CD4-positive, CD25-positive, alpha-beta regulatory T cell (primary cell): ENCODE measurements at regions not wholly inside any gene's neighbourhood (a gene's known extent, or its start where the extent isn't known, plus 50 kb on each side); places are given as distances from the start of the nearest gene placed in this dataset.

Source experiments
- ATAC-seq, 2 donors: fragments of 150-1000 bp; cut with Tn5 transposase; one replicate each; pipeline ENCODE4 v1.10.0; 2021; ENCODE audit warnings: low read depth in 2 of 2, moderate number of reproducible peaks in 2 of 2, moderate library complexity in 1 of 2
- DNase-seq, 3 donors: peaks; one replicate each; pipeline versions ENCODE4 v3.0.0 to v3.0.0-alpha.2; 2012 to 2022; ENCODE audit warnings: mixed read lengths in 1 of 3
- H3K27ac ChIP-seq: one replicate; pipeline ENCODE4 v1.7.0; 2013; ENCODE audit warnings: mild to moderate bottlenecking, low read length; ENCODE audit not compliant: insufficient read depth, poor library complexity, severe bottlenecking
- H3K27me3 ChIP-seq: one replicate; pipeline ENCODE4 v1.7.0; 2013; ENCODE audit warnings: low read length; ENCODE audit not compliant: control insufficient read depth, insufficient read depth
- H3K36me3 ChIP-seq: one replicate; pipeline ENCODE4 v1.7.0; 2013; ENCODE audit warnings: mild to moderate bottlenecking, low read length, moderate library complexity; ENCODE audit not compliant: control insufficient read depth, insufficient read depth
- H3K4me1 ChIP-seq: 2 replicates; pipeline ENCODE4 v1.7.0; 2013; ENCODE audit warnings: mild to moderate bottlenecking, low read length; ENCODE audit not compliant: insufficient read depth, control insufficient read depth, poor library complexity, severe bottlenecking
- H3K4me3 ChIP-seq: one replicate; pipeline ENCODE4 v1.7.0; 2013; ENCODE audit warnings: low read depth, mild to moderate bottlenecking, low read length, moderate library complexity
- H3K9me3 ChIP-seq, 2 experiments: 1 replicate in 1 of 2; 2 replicates in 1 of 2; pipeline ENCODE4 v1.7.0; 2013; ENCODE audit warnings: low read length in 2 of 2, mild to moderate bottlenecking in 1 of 2, moderate library complexity in 1 of 2; ENCODE audit not compliant: control insufficient read depth in 2 of 2
- H3K27ac Mint-ChIP-seq, 3 donors: one replicate each; pipeline ENCODE4 v1.8.0; 2020 to 2022; ENCODE audit warnings: mild to moderate bottlenecking in 3 of 3, mixed read lengths in 3 of 3, moderate library complexity in 2 of 3
- H3K27me3 Mint-ChIP-seq: one replicate; pipeline ENCODE4 v1.8.0; 2022; ENCODE audit warnings: mild to moderate bottlenecking, mixed read lengths
- H3K36me3 Mint-ChIP-seq: one replicate; pipeline ENCODE4 v1.8.0; 2020; ENCODE audit warnings: mixed read lengths
- H3K4me1 Mint-ChIP-seq, 4 donors: one replicate each; pipeline ENCODE4 v1.8.0; 2020 to 2022; ENCODE audit warnings: mixed read lengths in 4 of 4, mild to moderate bottlenecking in 1 of 4
- H3K4me3 Mint-ChIP-seq, 4 donors: one replicate each; pipeline ENCODE4 v1.8.0; 2020 to 2022; ENCODE audit warnings: mild to moderate bottlenecking in 4 of 4, mixed read lengths in 4 of 4, moderate library complexity in 3 of 4
- H3K9me3 Mint-ChIP-seq, 7 donors: one replicate each; pipeline ENCODE4 v1.8.0; 2020 to 2022; ENCODE audit warnings: mixed read lengths in 7 of 7, mild to moderate bottlenecking in 3 of 7, moderate library complexity in 2 of 7

DNA sequence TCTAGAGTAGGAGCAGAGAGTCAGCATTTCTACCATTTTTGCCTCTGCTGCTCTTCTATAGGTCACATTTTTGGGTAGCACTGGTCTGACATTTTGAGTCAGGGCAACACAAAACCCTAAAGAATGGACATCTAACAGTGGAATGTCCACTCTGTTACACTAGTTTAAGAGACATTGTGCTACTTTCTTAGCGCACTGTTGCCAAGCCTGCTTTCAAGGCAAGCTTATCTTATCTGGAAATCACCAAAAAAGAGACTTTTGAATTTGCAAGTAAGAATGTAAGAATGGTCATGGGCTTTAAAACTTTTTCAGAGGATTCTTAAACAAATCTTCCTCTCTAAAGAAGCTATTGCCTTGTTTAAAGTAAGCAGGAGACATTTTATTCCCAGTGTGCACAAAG lies 73.0 kb upstream of the STARD4 start:
- Mint-ChIP-seq H3K4me1 (no peaks in the 10 kb centered on the region), H3K27ac (no peak overlapping the region), H3K36me3 (no peaks in the 10 kb centered on the region), H3K27me3 (peaks cover 13% of the 10 kb centered on the region), H3K4me3 (no peak overlapping the region), H3K9me3 (peaks cover 0 to 2% (median 0%) of the 10 kb centered on the region in 7 donors)
- H3K9me3 ChIP-seq, result no peaks in the 10 kb centered on the region
- no peak for ATAC-seq
- H3K4me3 ChIP-seq, result no peak overlapping the region
- no peak for DNase-seq
- H3K27ac ChIP-seq, result no peak overlapping the region
- no peaks in the 10 kb centered on the region for H3K4me1 ChIP-seq
- H3K36me3 ChIP-seq, result no peaks in the 10 kb centered on the region
- H3K27me3 ChIP-seq, result peaks cover 3% of the 10 kb centered on the region

DNA sequence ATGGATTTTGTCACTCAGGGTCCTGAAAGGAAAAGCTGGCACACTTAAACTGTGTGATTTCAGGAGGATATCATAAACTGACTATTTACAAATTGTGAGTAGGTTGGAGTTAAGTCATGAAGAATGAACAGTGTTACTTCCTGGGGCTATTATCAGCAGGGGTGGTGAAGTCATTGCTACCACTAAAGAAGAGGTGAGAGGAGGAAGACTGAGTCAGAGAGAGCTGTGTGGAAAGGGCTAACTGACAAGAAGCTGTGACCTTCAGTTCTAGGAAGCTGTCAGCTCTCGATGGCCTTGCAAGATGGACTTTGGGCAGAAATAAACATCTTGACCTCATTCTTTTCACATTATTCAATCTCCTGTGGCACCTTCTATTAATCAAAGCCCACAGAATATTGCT lies 72.3 kb upstream of the STARD4 start:
- Mint-ChIP-seq H3K27me3 (peaks cover 13% of the 10 kb centered on the region), H3K9me3 (peaks cover 0 to 4% (median 2%) of the 10 kb centered on the region in 7 donors), H3K4me1 (no peaks in the 10 kb centered on the region), H3K4me3 (no peak overlapping the region), H3K27ac (no peak overlapping the region), H3K36me3 (no peaks in the 10 kb centered on the region)
- Histone ChIP-seq H3K36me3 (no peaks in the 10 kb centered on the region), H3K27me3 (peaks cover 3% of the 10 kb centered on the region), H3K9me3 (no peaks in the 10 kb centered on the region), H3K4me3 (no peak overlapping the region), H3K4me1 (no peaks in the 10 kb centered on the region), H3K27ac (no peak overlapping the region)
- DNase-seq, result no peak
- no peak for ATAC-seq

DNA sequence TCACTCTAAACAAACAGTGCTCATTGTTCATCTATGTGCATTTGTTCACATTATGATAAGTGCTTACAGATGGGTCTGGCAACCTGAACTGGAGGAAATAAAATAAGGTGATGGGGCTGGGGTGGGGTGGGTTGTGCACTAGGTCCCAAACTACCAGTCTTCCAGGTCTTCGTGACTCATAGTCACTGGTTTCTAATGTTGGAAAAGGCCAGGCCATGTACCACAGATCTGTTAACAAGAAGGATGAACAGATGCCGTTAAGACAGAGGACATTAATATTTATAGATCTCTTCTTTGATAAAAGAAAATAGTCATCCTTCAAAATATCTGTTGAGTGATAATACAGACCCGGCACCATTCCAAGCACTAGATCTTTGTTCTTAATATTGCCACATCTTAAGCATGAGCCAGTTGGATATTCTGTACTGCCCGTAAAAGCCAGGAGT lies 71.4 kb upstream of the STARD4 start:
- Histone ChIP-seq H3K4me3 (no peak overlapping the region), H3K4me1 (no peaks in the 10 kb centered on the region), H3K27me3 (peaks cover 3% of the 10 kb centered on the region), H3K27ac (no peak overlapping the region), H3K9me3 (no peaks in the 10 kb centered on the region), H3K36me3 (no peaks in the 10 kb centered on the region)
- Mint-ChIP-seq H3K36me3 (no peaks in the 10 kb centered on the region), H3K4me3 (no peak overlapping the region), H3K9me3 (peaks cover 0 to 4% (median 2%) of the 10 kb centered on the region in 7 donors), H3K4me1 (no peaks in the 10 kb centered on the region), H3K27ac (no peak overlapping the region), H3K27me3 (peaks cover 13% of the 10 kb centered on the region)
- ATAC-seq (no peak), DNase-seq (no peak)

DNA sequence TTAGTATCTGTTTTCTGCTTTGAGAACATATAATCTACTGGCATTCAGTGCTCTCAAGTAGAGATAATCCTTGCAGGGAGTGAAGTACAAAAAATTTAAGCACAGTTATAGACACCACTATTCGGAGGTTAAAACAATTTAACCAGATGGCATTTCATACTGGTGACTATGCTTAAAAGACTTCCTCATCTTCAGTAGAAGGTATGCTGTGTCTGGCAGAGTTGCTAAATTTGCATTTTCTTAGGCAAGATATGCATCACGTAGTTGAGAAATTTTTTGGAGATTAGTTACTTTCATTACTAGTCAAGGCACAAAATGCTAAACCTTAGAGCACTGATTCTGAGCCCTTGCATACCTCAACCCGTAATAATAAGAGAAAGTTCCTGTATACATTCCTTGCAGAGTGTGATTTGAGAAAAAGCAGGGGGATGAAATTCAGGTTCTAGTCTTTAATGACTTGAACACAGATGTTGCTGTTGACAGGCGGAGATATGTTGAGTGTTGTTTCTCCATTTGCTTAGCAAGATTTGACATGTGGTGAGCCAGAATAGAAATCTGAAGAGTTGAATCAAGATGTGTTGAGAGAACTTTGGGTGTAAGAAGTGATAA lies 70.8 kb upstream of the STARD4 start:
- no peaks in the 10 kb centered on the region for H3K9me3 ChIP-seq
- no peak overlapping the region for H3K4me3 ChIP-seq
- H3K4me3 Mint-ChIP-seq, result no peak overlapping the region
- no peak overlapping the region for H3K27ac ChIP-seq
- DNase-seq (no peak), ATAC-seq (no peak)
- no peaks in the 10 kb centered on the region for H3K36me3 Mint-ChIP-seq
- peaks cover 13% of the 10 kb centered on the region for H3K27me3 Mint-ChIP-seq
- H3K4me1 Mint-ChIP-seq, result no peaks in the 10 kb centered on the region
- peaks cover 0 to 8% (median 3%) of the 10 kb centered on the region in 7 donors for H3K9me3 Mint-ChIP-seq
- H3K27ac Mint-ChIP-seq, result no peak overlapping the region
- peaks cover 3% of the 10 kb centered on the region for H3K27me3 ChIP-seq
- H3K4me1 ChIP-seq, result no peaks in the 10 kb centered on the region
- H3K36me3 ChIP-seq, result no peaks in the 10 kb centered on the region

DNA sequence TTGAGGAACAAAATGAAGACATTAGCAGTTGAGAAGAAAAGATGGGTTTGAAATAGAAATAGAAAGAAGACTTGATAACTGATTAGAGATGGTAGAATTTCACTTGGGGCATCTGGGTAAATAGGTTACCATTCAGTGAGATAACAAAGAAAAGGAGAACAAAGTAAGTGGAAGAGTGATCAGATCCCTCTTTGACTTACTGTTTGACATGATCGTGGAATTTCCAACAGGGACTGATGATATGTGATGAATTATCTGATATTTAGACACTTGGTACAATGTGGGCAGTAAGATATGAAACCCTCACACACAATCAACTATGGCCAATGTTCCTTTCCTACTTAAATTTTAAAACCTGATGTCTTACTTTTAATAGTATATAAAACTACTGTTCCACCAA lies 70.1 kb upstream of the STARD4 start:
- Histone ChIP-seq H3K36me3 (no peaks in the 10 kb centered on the region), H3K4me3 (no peak overlapping the region), H3K27me3 (peaks cover 3% of the 10 kb centered on the region), H3K27ac (no peak overlapping the region), H3K9me3 (no peaks in the 10 kb centered on the region), H3K4me1 (no peaks in the 10 kb centered on the region)
- Mint-ChIP-seq H3K36me3 (no peaks in the 10 kb centered on the region), H3K27me3 (peaks cover 13% of the 10 kb centered on the region), H3K4me3 (no peak overlapping the region), H3K4me1 (no peaks in the 10 kb centered on the region), H3K9me3 (peaks cover 0 to 8% (median 3%) of the 10 kb centered on the region in 7 donors), H3K27ac (no peak overlapping the region)
- DNase-seq (no peak), ATAC-seq (no peak)

DNA sequence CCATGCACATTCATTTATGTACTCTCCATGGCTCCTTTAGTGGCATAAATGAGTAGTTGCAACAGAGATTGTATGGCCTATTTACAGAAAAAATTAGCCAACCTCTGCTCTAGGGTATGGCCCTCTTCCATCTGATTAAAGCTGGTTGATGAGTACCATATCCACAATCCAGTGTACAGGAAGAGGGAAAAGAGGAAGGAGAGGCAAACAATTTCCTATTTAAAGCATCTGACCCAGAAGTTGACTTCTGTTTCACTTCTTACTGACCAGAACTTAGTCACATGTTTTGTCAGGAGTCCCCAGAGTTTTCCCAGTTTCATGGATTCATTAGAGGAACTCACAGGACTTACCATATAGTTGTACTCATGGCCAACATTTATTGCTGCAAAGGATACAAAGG lies 68.6 kb upstream of the STARD4 start:
- Mint-ChIP-seq H3K9me3 (peaks cover 0 to 8% (median 2%) of the 10 kb centered on the region in 7 donors), H3K4me1 (no peaks in the 10 kb centered on the region), H3K27ac (no peak overlapping the region), H3K27me3 (peaks cover 10% of the 10 kb centered on the region), H3K4me3 (no peak overlapping the region), H3K36me3 (no peaks in the 10 kb centered on the region)
- Histone ChIP-seq H3K4me3 (no peak overlapping the region), H3K36me3 (no peaks in the 10 kb centered on the region), H3K27ac (no peak overlapping the region), H3K9me3 (no peaks in the 10 kb centered on the region), H3K27me3 (peaks cover 3% of the 10 kb centered on the region), H3K4me1 (no peaks in the 10 kb centered on the region)
- DNase-seq (no peak), ATAC-seq (no peak)

DNA sequence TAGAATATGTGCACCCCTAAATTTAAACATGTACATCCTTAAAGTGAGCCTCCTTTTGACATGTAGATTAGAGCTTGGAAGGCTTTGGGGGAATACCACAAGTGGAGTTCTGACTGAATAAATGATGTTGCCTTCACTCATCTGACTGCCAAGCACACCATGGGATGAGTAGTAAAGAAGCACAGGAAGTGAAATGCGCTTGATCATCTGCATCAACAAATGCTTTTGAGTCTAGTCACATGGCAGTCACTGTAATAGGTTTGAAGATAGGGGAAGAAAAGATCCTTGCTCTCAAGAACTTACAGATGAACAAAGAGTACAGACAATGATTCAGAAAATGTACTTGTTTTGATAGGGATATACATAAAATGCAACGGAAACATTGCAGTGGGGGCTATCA lies 62.0 kb upstream of the STARD4 start:
- H3K27ac ChIP-seq, result no peak overlapping the region
- H3K4me1 Mint-ChIP-seq, result no peaks in the 10 kb centered on the region
- no peak overlapping the region for H3K27ac Mint-ChIP-seq
- peaks cover 0 to 6% (median 2%) of the 10 kb centered on the region in 7 donors for H3K9me3 Mint-ChIP-seq
- H3K4me1 ChIP-seq, result no peaks in the 10 kb centered on the region
- no peak overlapping the region for H3K4me3 ChIP-seq
- no peak overlapping the region for H3K4me3 Mint-ChIP-seq
- no peaks in the 10 kb centered on the region for H3K36me3 Mint-ChIP-seq
- ATAC-seq (no peak), DNase-seq (no peak)
- H3K9me3 ChIP-seq, result no peaks in the 10 kb centered on the region
- H3K27me3 ChIP-seq, result peaks cover 3% of the 10 kb centered on the region
- peaks cover 10% of the 10 kb centered on the region for H3K27me3 Mint-ChIP-seq
- no peaks in the 10 kb centered on the region for H3K36me3 ChIP-seq

DNA sequence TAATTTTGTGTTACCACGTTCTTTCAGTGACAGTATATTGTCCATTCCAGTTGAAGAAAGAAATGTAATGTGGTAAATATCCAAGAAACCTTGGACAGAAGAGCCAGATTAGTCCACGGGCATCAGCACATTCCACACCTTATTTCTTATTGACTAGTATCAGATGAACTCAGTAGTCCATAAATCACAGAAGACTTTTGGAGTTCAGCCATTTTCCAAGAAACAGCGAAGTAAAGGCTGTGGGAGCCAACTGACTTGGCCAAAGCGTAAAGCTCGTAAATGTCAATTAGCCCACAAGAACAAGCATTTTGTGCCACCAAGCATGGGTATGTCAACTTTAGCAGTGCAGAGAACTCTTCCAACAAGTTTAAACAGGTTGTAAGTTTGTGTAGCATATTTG lies 60.2 kb upstream of the STARD4 start:
- Mint-ChIP-seq H3K9me3 (peaks cover 0 to 5% (median 0%) of the 10 kb centered on the region in 7 donors), H3K4me3 (no peak overlapping the region), H3K4me1 (no peaks in the 10 kb centered on the region), H3K36me3 (no peaks in the 10 kb centered on the region), H3K27ac (no peak overlapping the region), H3K27me3 (peaks cover 10% of the 10 kb centered on the region)
- H3K27ac ChIP-seq, result no peak overlapping the region
- ATAC-seq (no peak), DNase-seq (no peak)
- H3K27me3 ChIP-seq, result peaks cover 3% of the 10 kb centered on the region
- no peaks in the 10 kb centered on the region for H3K9me3 ChIP-seq
- H3K36me3 ChIP-seq, result no peaks in the 10 kb centered on the region
- no peak overlapping the region for H3K4me3 ChIP-seq
- H3K4me1 ChIP-seq, result no peaks in the 10 kb centered on the region
